ENCODE measurements at regions not wholly inside any gene's neighbourhood (a gene's known extent, or its start where the extent isn't known, plus 50 kb on each side); places are given as distances from the start of the nearest gene placed in this dataset. TPM values are rescaled to one million over a fixed set of nuclear protein-coding genes. Genes with fewer than 3 reads are reported as not detected.

Small RNAs in the stretch of these regions (small RNA-seq; reads per million reads assigned to genes)
- not detected for gene SNX3P1X

All from frontal cortex (tissue), 1 donor.